H9 (cell line): ENCODE measurements at regions not wholly inside any gene's neighbourhood (a gene's known extent, or its start where the extent isn't known, plus 50 kb on each side); places are given as distances from the start of the nearest gene placed in this dataset.

Experiments
- DNase-seq: peaks from one replicate; pipeline ENCODE4 v3.0.0-alpha.2; 2017
- H2AFZ ChIP-seq: one replicate; pipeline ENCODE4 v1.6.1; 2013; ENCODE audit warnings: mild to moderate bottlenecking, low read length, control low read depth, moderate library complexity
- H2AK5ac ChIP-seq: 2 replicates; pipeline ENCODE4 v1.6.1; 2013; ENCODE audit warnings: low read length, control low read depth, mixed read lengths; ENCODE audit not compliant: insufficient read length
- H2BK120ac ChIP-seq: one replicate; pipeline ENCODE4 v1.6.1; 2013; ENCODE audit warnings: low read depth, mild to moderate bottlenecking, low read length, control low read depth, inconsistent platforms; ENCODE audit not compliant: poor library complexity, severe bottlenecking
- H2BK12ac ChIP-seq: 2 replicates; pipeline ENCODE4 v1.6.1; 2013; ENCODE audit warnings: low read length, control low read depth, mixed read lengths, low read depth; ENCODE audit not compliant: insufficient read length
- H2BK15ac ChIP-seq: 2 replicates; pipeline ENCODE4 v1.6.1; 2013; ENCODE audit warnings: low read depth, low read length, control low read depth
- H2BK20ac ChIP-seq: one replicate; pipeline ENCODE4 v1.6.1; 2013; ENCODE audit warnings: low read depth, mild to moderate bottlenecking, low read length, control low read depth, inconsistent platforms; ENCODE audit not compliant: poor library complexity, severe bottlenecking
- H2BK5ac ChIP-seq: 2 replicates; pipeline ENCODE4 v1.6.1; 2013; ENCODE audit warnings: low read length, control low read depth, mixed read lengths; ENCODE audit not compliant: insufficient read length
- H3K14ac ChIP-seq: 2 replicates; pipeline ENCODE4 v1.6.1; 2013; ENCODE audit warnings: low read length, control low read depth; ENCODE audit not compliant: insufficient read depth
- H3K18ac ChIP-seq: 2 replicates; pipeline ENCODE4 v1.6.1; 2013; ENCODE audit warnings: low read depth, mild to moderate bottlenecking, mixed read lengths, low read length, control low read depth; ENCODE audit not compliant: insufficient read length
- H3K23ac ChIP-seq: 2 replicates; pipeline ENCODE4 v1.6.1; 2013; ENCODE audit warnings: low read length, control low read depth, mixed read lengths, low read depth; ENCODE audit not compliant: insufficient read length
- H3K23me2 ChIP-seq: 2 replicates; pipeline ENCODE4 v1.6.1; 2013; ENCODE audit warnings: low read depth, mild to moderate bottlenecking, mixed read lengths, low read length, control low read depth; ENCODE audit not compliant: insufficient read length, poor library complexity, severe bottlenecking
- H3K27ac ChIP-seq: 2 replicates; pipeline ENCODE4 v1.5.1; 2013; ENCODE audit warnings: low read length, control low read depth, mixed read lengths, low read depth; ENCODE audit not compliant: insufficient read length
- H3K27me3 ChIP-seq: 2 replicates; pipeline ENCODE4 v1.6.1; 2013; ENCODE audit warnings: low read length, control low read depth, inconsistent platforms; ENCODE audit not compliant: insufficient read depth
- H3K4ac ChIP-seq: 2 replicates; pipeline ENCODE4 v1.6.1; 2013; ENCODE audit warnings: low read depth, mild to moderate bottlenecking, control low read depth, inconsistent platforms, low read length, moderate library complexity
- H3K4me1 ChIP-seq: 2 replicates; pipeline ENCODE4 v1.6.1; 2013; ENCODE audit warnings: low read length, control low read depth, inconsistent platforms; ENCODE audit not compliant: insufficient read depth
- H3K4me2 ChIP-seq: 2 replicates; pipeline ENCODE4 v1.6.1; 2013; ENCODE audit warnings: low read length, control low read depth, mixed read lengths; ENCODE audit not compliant: insufficient read length, insufficient read depth
- H3K56ac ChIP-seq: 2 replicates; pipeline ENCODE4 v1.6.1; 2013; ENCODE audit warnings: low read depth, mild to moderate bottlenecking, mixed read lengths, low read length, control low read depth; ENCODE audit not compliant: insufficient read length
- H3K79me1 ChIP-seq: 2 replicates; pipeline ENCODE4 v1.6.1; 2013; ENCODE audit warnings: low read depth, mild to moderate bottlenecking, moderate library complexity, low read length, control low read depth, inconsistent platforms; ENCODE audit not compliant: insufficient read depth, poor library complexity, severe bottlenecking
- H3K79me2 ChIP-seq: 2 replicates; pipeline ENCODE4 v1.6.1; 2013; ENCODE audit warnings: low read length, control low read depth, inconsistent platforms; ENCODE audit not compliant: insufficient read depth
- H3K9ac ChIP-seq: 2 replicates; pipeline ENCODE4 v1.6.1; 2013; ENCODE audit warnings: low read length, control low read depth, mixed read lengths; ENCODE audit not compliant: insufficient read length; ENCODE audit errors: extremely low read depth
- H3K9me3 ChIP-seq: one replicate; pipeline ENCODE4 v1.6.1; 2013; ENCODE audit warnings: low read depth, low read length, inconsistent platforms; ENCODE audit not compliant: control insufficient read depth
- H3T11ph ChIP-seq: one replicate; pipeline ENCODE4 v1.6.1; 2013; ENCODE audit warnings: mild to moderate bottlenecking, low read length, control low read depth, inconsistent platforms
- H4K20me1 ChIP-seq: one replicate; pipeline ENCODE4 v1.6.1; 2013; ENCODE audit not compliant: control insufficient read depth, insufficient read length, insufficient read depth
- H4K5ac ChIP-seq: 2 replicates; pipeline ENCODE4 v1.6.1; 2013; ENCODE audit warnings: low read depth, mild to moderate bottlenecking, mixed read lengths, low read length, control low read depth; ENCODE audit not compliant: insufficient read length
- H4K8ac ChIP-seq: replicated peaks from 2 replicates; pipeline ENCODE4 v1.6.1; 2013; ENCODE audit warnings: low read length, control low read depth, mixed read lengths, low read depth; ENCODE audit not compliant: insufficient read length
- H4K91ac ChIP-seq: 2 replicates; pipeline ENCODE4 v1.6.1; 2013; ENCODE audit warnings: low read depth, mild to moderate bottlenecking, moderate library complexity, mixed read lengths, low read length, control low read depth; ENCODE audit not compliant: insufficient read length
- H3K27ac Mint-ChIP-seq, 3 experiments: 2 replicates in 2 of 3; 3 replicates in 1 of 3; pipeline ENCODE4 v1.8.0; 2020 to 2021; ENCODE audit warnings: mixed read lengths in 3 of 3, mild to moderate bottlenecking in 1 of 3, moderate library complexity in 1 of 3
- H3K27me3 Mint-ChIP-seq: 2 replicates; pipeline ENCODE4 v1.8.0; 2021; ENCODE audit warnings: low read depth, mild to moderate bottlenecking, moderate library complexity, mixed read lengths
- H3K36me3 Mint-ChIP-seq, 3 experiments: 2 replicates in 2 of 3; 3 replicates in 1 of 3; pipeline ENCODE4 v1.8.0; 2020 to 2021; ENCODE audit warnings: low read depth in 3 of 3, mixed read lengths in 3 of 3; ENCODE audit not compliant: insufficient read depth in 1 of 3
- H3K4me1 Mint-ChIP-seq, 2 experiments: 2 replicates each; pipeline ENCODE4 v1.8.0; 2020; ENCODE audit warnings: mixed read lengths in 2 of 2
- H3K4me3 Mint-ChIP-seq, 2 experiments: 2 replicates in 1 of 2; 3 replicates in 1 of 2; pipeline ENCODE4 v1.8.0; 2020 to 2021; ENCODE audit warnings: mild to moderate bottlenecking in 2 of 2, mixed read lengths in 2 of 2, moderate library complexity in 1 of 2
- H3K9me3 Mint-ChIP-seq, 2 experiments: 2 replicates in 1 of 2; 3 replicates in 1 of 2; pipeline ENCODE4 v1.8.0; 2020; ENCODE audit warnings: mild to moderate bottlenecking in 2 of 2, mixed read lengths in 2 of 2, moderate library complexity in 1 of 2
- CTCF ChIP-seq: fragments of 200-600 bp; sonication (generic); conservative IDR thresholded peaks from 3 replicates; pipeline ENCODE4 v1.8.0; 2021; ENCODE audit warnings: antibody characterized with exemption, mild to moderate bottlenecking
- WGBS: extraction: QIAGEN DNeasy Blood & Tissue Kit; methylation state at CpG from one replicate; pipeline ENCODE4 v1.1.7; 2013; ENCODE audit warnings: missing lambda C conversion rate, low lambda C conversion rate, mixed read lengths; ENCODE audit not compliant: insufficient read length; ENCODE audit errors: extremely low coverage; 5-methylcytosine and 5-hydroxymethylcytosine counted together

GRCh38 chr4:102180046-102180445, 165.2 kb downstream of the SLC39A8 start:
- Histone ChIP-seq H4K5ac (no peak overlapping the region), H2BK5ac (no peak overlapping the region), H3K4ac (no peak overlapping the region), H3K23me2 (no peaks in the 10 kb centered on the region), H3T11ph (no peak overlapping the region), H2BK120ac (no peak overlapping the region), H3K9me3 (no peaks in the 10 kb centered on the region), H3K9ac (no peak overlapping the region), H3K27ac (no peak overlapping the region), H4K20me1 (no peaks in the 10 kb centered on the region), H3K56ac (no peak overlapping the region), H4K91ac (no peak overlapping the region), H2AFZ (no peak overlapping the region), H4K8ac (no peak overlapping the region), H3K27me3 (no peaks in the 10 kb centered on the region), H2BK15ac (no peak overlapping the region), H2BK20ac (no peak overlapping the region), H3K14ac (no peak overlapping the region), H2BK12ac (no peak overlapping the region), H3K4me1 (no peaks in the 10 kb centered on the region), H3K18ac (no peak overlapping the region), H3K23ac (no peak overlapping the region), H3K4me2 (no peak overlapping the region), H3K79me2 (no peaks in the 10 kb centered on the region), H2AK5ac (no peak overlapping the region), H3K79me1 (no peaks in the 10 kb centered on the region)
- Mint-ChIP-seq H3K4me3 (no peak overlapping the region), H3K27ac (no peak overlapping the region), H3K27me3 (no peaks in the 10 kb centered on the region), H3K4me1 (no peaks in the 10 kb centered on the region), H3K9me3 (no peaks in the 10 kb centered on the region), H3K36me3 (peaks cover 0 to 2% (median 0%) of the 10 kb centered on the region in 3 experiments; a peak in 1 of 7 replicates)
- DNase-seq: no peak
- no peak for TF ChIP-seq CTCF
- no CpG with 5 or more reads among the region's 1 CpG for WGBS
